Keratinocyte (primary cell): ENCODE measurements at regions not wholly inside any gene's neighbourhood (a gene's known extent, or its start where the extent isn't known, plus 50 kb on each side); places are given as distances from the start of the nearest gene placed in this dataset.

Experiments used
- CTCF ChIP-seq, 3 experiments: IDR thresholded peaks in 1 of 3; conservative IDR thresholded peaks in 1 of 3; optimal IDR thresholded peaks in 1 of 3; 2 replicates in 2 of 3; 3 replicates in 1 of 3; pipeline versions ENCODE3 to v1.5.1; 2011; ENCODE audit warnings: low read length in 3 of 3, mild to moderate bottlenecking in 3 of 3, moderate library complexity in 2 of 3, control low read depth in 1 of 3, inconsistent platforms in 1 of 3; ENCODE audit not compliant: insufficient read depth in 2 of 3; ENCODE audit errors: extremely low read depth in 1 of 3
- EZH2 ChIP-seq: IDR thresholded peaks from one replicate; pipeline ENCODE4 v1.6.1; 2012; ENCODE audit warnings: inconsistent platforms, mild to moderate bottlenecking, low read length, moderate library complexity

- TF ChIP-seq CTCF (optimal IDR thresholded peaks at IDR 0.05 in 1 of 3, IDR thresholded peaks at IDR 0.05 in 1 of 3, conservative IDR thresholded peaks at IDR 0.05 in 1 of 3; ENCODE audit: extremely low read depth in 1 of 3, insufficient read depth in 2 of 3, low read length in 3 of 3) (no peak), EZH2 (no peak)
Observed at GRCh38 chr17:77481476-77482374, 341.0 kb downstream of the SEC14L1 start.
